NCI-H1694 treated with DMSO at 0.1 percent for 48 hours (cell line): ENCODE measurements at regions not wholly inside any gene's neighbourhood (a gene's known extent, or its start where the extent isn't known, plus 50 kb on each side); places are given as distances from the start of the nearest gene placed in this dataset.
"Not testable (repeated sequence)": the region's sequence is repeated elsewhere in the genome, so short reads cannot be mapped to it uniquely, and the experiment has no call there.

Source experiments
- DNase-seq: peaks from one replicate; lab custom pipeline; 2025; lab: John Stamatoyannopoulos, UW

DNA sequence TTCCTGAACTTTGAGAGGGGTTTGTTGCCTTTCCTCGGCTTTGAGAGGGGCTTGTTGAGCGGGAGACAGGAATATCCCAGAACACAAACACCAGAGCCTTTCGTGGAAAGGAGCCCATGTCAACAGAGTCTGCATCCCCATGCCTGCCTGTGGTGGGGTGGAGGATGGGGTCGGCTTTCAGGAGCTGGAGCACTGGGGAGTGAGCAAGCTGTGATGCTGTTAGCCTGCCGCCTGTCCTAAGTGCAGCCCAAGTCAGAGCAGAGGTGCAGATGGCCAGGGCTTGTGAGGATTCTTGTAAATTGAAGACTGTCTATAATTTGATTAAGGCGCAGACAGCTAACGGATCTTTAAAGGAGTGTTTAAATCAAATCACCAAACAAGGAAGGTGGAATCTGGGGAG, 103.3 kb upstream of the ANK2 start:
- no peak for DNase-seq

DNA sequence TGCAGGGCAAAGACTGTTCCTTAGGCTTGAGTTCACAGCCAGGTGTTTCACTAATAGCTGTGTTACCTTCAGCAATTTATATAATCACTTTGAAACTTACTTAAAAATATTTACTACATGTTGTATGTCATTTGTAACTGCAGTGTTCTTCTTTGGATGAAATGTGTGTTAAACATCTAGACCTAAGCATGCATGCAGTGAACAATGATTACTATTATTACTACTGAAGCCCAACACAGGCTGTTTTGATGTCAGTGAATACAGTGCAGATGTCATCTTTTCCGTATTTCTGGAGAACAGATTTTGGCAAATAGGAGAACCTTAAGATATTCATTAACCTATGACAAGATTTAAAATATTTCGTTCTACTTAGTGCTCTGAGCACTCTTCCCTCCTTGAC, 101.8 kb upstream of the ANK2 start:
- peak; percentile 27 for DNase-seq

DNA sequence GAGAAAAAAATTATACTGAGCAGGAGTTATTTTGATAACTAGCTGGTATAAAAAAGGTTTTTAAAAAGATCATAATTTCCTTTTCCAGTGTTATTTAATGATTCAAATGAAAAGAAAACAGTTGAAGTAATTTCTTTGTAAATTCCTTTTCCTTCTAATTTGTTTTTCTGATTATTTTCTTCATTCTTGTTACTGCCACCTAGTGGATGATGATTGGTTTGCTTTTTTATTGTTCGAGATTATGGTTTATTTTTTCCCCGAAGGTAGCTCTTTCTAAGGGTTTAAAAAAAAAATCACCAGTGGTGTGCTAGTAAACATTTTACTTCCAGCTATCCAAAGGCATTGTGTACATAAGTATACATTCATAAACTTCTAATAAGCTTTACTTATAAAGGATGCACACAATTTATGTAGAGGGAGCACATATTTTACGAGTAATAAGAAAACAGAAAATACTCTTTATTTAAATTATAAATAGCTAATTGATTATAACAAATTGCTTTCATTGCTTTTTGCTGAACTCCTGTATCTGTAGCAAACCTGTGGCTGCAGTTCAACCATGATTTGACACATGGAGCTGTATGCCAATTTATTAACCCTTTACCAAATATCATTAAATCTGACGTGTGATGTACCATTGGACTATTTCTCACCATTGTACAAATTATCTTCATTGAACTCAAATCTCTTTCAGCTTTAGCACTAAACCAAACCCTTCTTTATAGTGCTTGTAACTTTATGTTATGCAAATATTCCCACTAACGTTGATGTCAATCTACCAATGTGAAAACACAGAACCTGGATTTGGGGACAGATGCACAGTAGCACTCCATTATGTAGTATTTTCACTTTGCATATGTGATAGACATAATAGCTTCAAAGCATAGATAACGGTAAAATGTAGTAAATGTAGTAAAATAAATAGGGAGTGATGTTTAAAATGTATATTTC, 97.8 kb upstream of the ANK2 start:
- DNase-seq: peak; percentile 26

DNA sequence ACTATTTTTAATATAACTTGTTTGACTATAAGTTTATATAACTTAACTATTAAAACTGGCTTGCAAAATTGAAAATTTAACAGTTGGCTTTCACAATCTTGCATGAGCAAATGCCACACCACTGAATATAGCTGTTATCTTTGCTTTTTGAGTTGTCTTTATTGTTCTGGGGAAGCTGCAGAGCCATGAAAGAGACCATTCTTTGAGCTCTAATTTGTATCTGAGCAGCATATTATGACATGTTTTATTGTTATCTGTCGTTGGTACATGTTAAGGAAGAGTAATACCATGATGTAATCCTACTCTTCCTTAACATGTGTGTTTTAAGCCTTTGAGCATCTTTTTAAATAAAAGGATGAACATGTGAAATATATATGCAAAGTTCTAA, 97.1 kb upstream of the ANK2 start:
- no peak for DNase-seq

DNA sequence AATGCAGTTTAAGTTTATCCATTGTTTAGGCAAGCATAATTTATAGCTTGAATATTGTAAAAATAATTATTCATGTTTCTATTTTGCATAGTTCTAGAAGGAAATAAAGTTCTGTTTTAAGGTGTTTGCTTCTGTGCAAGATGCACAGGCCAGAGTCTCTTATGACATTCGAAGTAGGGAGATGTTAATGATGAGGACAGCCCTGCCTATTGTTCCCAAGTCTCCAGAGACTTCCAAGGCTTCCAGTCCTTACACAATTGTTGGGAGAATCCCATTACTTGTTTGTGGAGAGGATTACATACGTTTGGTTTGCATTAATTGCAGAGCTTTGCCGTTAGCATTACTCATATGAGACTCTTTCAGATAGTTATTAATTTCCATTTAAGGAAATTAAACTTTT, 96.2 kb upstream of the ANK2 start:
- no peak for DNase-seq

DNA sequence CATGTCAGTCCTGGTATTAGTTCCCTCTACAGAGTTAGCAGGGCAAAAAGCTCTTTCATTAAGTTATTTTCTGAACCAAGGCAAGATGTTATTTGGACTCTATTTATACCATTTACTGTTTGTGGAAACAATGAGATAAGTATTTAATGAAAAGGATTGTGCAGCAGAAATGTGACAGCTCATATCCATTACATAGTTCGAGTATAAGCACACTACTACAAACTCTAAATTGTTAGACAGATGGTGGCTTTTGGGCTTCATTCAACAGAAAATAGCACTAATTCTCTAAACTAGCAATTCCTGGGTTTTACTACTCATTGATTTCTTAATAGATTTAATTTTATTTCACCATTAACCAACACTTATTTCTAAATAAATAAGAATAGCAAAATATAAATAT, 95.2 kb upstream of the ANK2 start:
- DNase-seq: peak; percentile 63

DNA sequence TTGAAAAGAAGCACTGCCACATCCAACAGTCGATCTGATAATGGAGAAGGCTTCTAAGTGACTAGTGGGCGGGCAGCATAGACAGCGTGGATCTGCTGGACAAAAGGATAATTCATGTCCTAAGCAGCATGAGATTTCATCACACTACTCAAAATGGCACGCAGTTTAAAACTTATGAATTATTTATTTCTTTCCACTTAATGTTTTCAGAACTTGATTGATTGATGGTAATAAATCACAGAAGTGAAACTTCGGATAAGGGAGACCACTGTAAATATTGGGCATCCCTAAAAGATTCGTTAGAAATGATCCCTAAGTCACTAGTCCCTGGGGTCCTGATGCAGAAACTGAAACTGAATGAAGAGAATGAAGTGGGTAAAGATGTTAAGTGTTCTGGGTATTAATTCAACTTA, 93.0 kb upstream of the ANK2 start:
- no peak for DNase-seq

DNA sequence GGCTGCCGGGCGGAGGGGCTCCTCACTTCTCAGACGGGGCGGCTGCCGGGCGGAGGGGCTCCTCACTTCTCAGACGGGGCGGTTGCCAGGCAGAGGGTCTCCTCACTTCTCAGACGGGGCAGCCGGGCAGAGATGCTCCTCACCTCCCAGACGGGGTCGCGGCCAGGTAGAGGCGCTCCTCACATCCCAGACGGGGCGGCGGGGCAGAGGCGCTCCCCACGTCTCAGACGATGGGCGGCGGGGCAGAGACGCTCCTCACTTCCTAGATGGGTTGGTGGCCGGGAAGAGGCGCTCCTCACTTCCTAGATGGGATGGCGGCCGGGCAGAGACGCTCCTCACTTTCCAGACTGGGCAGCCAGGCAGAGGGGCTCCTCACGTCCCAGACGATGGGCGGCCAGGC, 91.7 kb upstream of the ANK2 start:
- DNase-seq: not testable (repeated sequence)

DNA sequence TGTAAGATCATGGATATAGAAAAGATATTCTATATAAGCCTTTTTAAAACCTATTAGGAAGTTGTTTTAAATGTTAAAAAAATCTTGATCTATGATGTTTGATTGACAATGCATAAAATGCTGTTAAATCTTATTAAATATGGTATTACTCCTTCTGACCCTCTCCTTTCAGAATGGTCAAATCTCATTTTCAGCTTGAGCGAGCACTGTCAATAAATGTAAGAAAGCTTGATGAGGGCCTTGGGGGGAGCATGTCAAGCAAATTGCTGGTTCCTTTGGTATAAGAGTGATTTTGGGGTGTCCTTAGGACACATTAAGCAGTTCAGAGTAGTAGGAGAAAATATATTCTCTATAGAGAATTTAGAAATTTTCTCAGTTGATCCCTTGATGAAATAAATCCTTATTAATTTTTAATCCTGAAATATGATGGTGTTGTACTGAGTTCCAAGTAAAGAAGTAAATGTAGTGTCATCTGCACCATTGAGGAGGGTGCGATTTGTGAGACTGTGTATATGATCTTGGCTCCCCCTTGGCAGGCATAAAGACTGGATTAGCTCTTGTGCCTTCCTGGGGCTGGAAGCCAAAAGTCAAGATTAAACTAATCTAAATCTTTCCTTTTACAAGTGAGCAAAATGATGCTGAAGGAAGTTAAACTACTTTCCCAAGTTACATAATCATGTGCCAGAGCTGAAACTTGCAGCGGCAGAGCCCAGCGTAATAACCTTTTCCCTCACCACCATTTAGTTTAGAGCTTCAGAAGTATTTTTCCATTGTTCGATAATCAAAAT, 82.6 kb upstream of the ANK2 start:
- no peak for DNase-seq

DNA sequence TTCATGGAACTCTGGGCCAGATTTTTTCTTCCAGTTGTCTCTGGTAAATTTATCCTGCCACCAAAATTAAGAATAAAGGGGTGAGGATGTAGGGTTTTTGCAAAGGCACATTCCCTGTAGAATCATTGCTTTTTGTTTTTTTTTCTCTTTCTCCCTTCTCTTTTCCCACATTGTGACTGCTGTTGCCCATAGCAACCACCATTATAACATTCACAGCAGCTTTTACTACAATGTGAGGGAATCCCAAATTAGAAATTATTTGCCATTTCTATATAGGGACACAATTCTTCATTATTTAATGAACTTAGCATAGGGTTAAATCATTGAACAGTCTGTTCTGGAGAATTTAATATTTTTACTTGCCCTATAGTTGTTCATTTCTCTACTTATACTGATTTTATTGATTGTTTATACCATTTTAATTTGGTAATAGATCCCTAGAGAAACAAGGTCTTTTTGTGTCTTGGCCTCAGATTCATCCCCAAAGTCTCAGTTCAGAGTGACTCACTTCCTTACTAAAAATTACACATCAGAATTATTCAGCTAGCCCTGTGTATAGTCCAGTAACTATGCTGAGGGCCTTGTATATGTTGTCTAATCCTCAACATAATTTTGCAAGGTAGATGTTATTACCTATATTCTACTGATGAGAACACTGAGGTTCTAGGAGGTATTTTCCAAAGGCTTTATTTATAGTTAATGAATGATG, 80.8 kb upstream of the ANK2 start:
- no peak for DNase-seq

DNA sequence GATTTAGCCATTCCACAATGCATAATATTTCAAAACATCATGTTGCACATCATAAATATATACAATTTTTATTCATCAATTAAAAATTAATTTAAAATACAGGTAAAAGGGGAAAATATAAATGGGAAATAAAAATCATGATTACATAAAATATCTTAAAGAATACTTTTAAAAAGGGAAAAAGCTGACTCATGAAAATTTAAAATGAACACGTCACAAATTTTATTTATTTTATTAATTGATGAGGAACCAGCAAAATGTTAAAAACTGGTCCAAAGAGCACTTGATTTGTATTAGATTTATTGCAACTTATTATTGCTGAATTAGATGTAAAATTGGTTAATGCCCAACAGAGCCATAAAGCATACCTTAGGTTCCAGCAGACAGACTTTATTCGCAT, 78.5 kb upstream of the ANK2 start:
- DNase-seq: no peak

DNA sequence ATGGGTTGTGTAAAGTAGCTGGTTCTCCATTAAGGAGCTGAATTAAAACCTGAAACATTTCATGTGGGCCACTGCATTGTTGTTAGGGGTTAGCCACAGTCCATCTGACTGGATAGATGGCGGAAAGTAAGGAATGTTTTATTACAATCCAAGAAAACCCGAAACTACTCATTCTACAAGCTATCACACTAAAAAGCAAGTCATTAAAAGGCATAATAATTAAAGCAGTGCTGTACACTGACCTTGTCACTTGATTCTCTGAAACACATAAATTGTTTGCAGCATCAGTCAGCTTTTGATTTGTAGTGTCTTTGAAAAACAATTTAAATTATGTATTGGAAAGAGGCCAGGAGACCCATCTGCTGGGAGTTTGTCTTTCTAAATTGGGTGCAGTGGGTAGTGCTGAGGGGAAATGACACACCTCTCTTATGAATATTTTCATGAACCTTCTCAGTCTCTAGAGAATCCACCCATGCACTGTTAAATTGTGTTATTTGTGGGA, 75.7 kb upstream of the ANK2 start:
- DNase-seq: peak; percentile 87

DNA sequence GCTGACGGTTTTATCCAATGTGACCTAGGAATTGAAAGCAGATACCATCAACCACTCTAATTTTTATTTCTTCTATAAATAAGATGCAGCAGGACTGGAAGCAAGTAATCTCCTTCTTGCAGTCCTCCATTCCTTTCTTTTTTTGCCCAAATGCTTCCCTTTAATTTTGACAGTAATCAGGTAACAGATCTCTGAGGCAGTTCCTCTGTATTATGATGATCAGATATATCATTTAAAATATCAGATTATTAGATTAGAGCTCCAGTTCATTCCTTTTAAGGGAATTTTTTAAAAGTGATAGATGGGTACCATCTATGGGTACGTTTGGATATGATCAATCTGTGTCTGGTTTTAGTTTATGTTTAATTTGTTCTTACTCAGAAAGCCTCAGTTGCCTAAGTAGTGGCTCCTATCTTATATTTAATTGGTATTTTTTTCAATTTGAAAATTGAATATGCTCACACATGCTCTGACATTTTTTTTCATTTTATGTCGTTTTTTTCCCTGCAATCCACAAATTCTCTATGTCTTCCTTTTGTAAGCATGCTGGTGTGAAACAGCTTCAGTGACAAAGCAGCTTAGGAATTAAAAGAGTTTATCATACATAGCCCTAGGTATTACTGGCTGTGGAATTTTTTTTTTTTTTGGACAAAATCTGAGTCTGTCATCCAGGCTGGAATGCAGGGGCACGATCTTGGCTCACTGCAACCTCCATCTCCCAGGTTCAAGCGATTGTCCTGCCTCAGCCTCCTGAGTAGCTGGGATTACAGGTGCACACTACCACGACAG, 73.7 kb upstream of the ANK2 start:
- DNase-seq: no peak

DNA sequence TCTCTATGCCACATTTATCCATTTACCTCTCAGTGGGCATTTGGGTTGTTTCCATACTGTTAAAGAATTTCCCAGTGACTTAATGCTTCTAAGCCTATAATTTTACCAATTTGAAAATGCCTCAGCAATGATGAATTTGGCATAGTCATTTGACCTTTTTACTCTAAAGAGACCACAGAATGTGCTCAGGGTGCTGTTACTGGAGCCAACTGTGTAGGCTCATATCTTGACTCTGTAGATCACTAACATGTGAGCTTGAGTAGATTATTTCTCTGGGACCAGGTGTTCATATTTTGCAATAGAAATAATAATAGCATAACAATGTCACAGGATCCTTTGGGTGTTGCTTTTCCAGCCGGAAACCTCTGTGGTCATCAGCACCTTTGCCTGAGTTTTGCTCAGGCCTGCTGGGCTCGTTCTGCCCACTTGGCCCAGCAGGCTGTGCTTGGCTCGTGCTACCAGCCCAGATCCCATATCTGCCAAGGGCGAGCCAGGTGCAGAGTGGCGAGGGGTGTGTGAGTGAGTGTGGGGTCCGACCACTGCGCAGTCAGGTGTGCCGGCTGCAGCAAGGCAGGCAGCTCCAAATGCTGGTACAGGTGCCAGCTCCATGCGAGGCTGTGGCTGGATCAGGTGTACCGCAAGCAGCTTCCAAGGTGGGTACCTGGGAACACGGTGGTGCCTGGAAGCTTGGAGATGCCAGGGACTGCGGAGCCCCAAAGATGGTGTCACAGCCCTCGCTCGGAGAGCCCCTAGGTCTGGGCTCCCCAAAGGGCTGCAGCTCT, 70.6 kb upstream of the ANK2 start:
- no peak for DNase-seq

DNA sequence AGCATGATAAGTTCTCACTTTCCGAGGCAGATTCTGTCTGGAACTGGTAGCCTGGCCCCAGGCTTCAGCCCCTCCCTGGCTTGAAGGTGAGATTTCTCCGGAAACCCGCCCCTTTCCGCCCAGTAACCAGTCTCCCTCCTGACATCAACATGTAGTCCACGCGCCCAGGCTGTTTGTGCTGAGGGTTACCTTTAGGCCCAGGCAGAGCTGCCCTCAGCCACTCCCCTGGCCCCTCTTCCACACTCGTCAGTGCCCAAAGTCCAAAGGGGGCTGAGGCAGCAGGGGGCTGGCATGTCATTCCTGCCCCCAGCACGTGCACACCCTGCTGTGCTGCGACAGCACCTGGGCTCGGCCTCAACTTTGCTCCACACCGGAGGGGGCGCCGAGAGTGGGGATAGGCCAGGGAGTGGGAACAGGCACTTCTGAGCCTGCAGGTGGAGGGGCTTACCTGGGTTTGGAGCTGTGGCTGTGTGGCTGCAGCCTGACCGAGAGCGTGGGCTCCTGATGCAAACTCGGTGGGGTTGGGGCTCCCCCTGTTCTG, 69.5 kb upstream of the ANK2 start:
- no peak for DNase-seq

DNA sequence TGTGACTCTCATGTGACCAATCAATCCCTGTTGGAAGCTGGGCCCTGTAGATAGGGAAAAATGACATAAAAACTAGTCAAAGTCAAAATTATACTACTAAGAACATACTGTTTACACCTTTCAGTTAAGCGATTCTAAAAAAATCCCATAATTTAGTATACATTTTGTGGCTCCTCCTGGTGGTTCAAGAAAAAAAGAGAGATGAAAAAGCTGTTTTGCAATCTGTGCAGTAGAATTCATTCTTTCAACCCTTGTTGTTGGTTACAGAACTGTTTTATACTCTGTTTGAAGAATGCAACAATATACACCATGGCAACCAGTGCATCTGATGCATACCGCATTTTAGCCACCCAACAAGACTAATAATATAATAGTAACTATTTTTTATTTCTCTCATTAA, 66.8 kb upstream of the ANK2 start:
- DNase-seq: no peak

DNA sequence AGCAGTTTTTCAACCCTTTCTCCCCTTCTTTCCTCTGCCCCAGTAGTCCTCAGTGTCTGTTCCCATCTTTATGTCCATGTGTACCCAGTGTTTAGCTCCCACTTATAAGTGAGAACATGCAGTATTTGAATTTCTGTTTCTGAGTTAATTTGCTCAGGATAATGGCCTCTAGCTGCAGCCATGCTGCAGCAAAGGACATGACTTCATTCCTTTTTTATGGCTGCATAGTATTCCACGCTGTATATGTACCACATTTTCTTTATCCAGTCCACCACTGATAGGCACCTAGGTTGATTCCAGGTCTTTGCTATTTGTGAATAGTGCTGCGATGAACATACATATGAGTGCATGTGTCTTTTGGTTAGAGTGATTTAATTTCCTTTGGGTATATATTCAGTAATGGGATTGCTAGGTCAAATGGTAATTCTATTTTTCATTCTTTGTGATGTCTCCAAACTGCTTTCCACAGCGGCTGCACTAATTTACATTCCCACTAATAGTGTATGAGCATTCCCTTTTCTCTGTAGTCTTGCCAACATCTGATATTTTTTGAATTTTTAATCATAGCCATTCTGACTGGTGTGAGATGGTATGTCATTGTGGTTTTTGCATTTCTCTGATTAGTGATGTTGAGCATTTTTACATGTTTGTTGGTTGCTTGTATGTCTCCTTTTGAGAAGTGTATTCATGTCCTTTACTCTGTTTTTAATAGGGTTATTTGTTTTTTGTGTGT, 54.6 kb upstream of the ANK2 start:
- DNase-seq: no peak
